ENCODE measurements at regions not wholly inside any gene's neighbourhood (a gene's known extent, or its start where the extent isn't known, plus 50 kb on each side); places are given as distances from the start of the nearest gene placed in this dataset.

- DNase-seq (ENCODE audit: extremely low spot score): no peak
- CTCF ChIA-PET: no interaction called here
- POLR2A ChIA-PET: no interaction called here
- TF ChIP-seq LEF1 (IDR thresholded peaks at IDR 0.05; ENCODE audit: borderline replicate concordance) (no peak), ELF4 (IDR thresholded peaks at IDR 0.05) (no peak), ZNF384 (IDR thresholded peaks at IDR 0.05) (no peak), NFRKB (IDR thresholded peaks at IDR 0.05) (no peak), TARDBP (IDR thresholded peaks at IDR 0.05) (no peak), FOXA1 (IDR thresholded peaks at IDR 0.05) (no peak), SUZ12 (IDR thresholded peaks at IDR 0.05) (no peak), SP1 (IDR thresholded peaks at IDR 0.05) (no peak), ARNT (IDR thresholded peaks at IDR 0.05) (no peak), PKNOX1 (IDR thresholded peaks at IDR 0.05) (no peak), FOXK2 (IDR thresholded peaks at IDR 0.05) (no peak), L3MBTL2 (conservative IDR thresholded peaks at IDR 0.05) (no peak), BHLHE40 (IDR thresholded peaks at IDR 0.05; ENCODE audit: borderline replicate concordance) (no peak), FOXM1 (IDR thresholded peaks at IDR 0.05; ENCODE audit: borderline replicate concordance) (no peak), CTBP1 (IDR thresholded peaks at IDR 0.05; ENCODE audit: borderline replicate concordance) (no peak), HDGF (IDR thresholded peaks at IDR 0.05; ENCODE audit: borderline replicate concordance) (no peak)
Measured at GRCh38 chr2:16437189-16437588, 228.4 kb downstream of the CYRIA start.

GRCh38 chr2:16434393-16434792, 231.2 kb downstream of the CYRIA start:
- CTCF ChIA-PET: no interaction called here
- no peak for DNase-seq (ENCODE audit: extremely low spot score)
- POLR2A ChIA-PET: no interaction called here
- no peak for TF ChIP-seq TARDBP (IDR thresholded peaks at IDR 0.05)
- TF ChIP-seq L3MBTL2 (conservative IDR thresholded peaks at IDR 0.05): no peak
- TF ChIP-seq FOXK2 (IDR thresholded peaks at IDR 0.05): no peak
- TF ChIP-seq ZNF384 (IDR thresholded peaks at IDR 0.05): no peak
- TF ChIP-seq CTBP1 (IDR thresholded peaks at IDR 0.05; ENCODE audit: borderline replicate concordance): no peak
- TF ChIP-seq ELF4 (IDR thresholded peaks at IDR 0.05): no peak
- no peak for TF ChIP-seq ARNT (IDR thresholded peaks at IDR 0.05)
- TF ChIP-seq FOXA1 (IDR thresholded peaks at IDR 0.05): no peak
- TF ChIP-seq BHLHE40 (IDR thresholded peaks at IDR 0.05; ENCODE audit: borderline replicate concordance): no peak
- no peak for TF ChIP-seq HDGF (IDR thresholded peaks at IDR 0.05; ENCODE audit: borderline replicate concordance)
- no peak for TF ChIP-seq PKNOX1 (IDR thresholded peaks at IDR 0.05)
- no peak for TF ChIP-seq NFRKB (IDR thresholded peaks at IDR 0.05)
- no peak for TF ChIP-seq FOXM1 (IDR thresholded peaks at IDR 0.05; ENCODE audit: borderline replicate concordance)
- no peak for TF ChIP-seq LEF1 (IDR thresholded peaks at IDR 0.05; ENCODE audit: borderline replicate concordance)
- TF ChIP-seq SUZ12 (IDR thresholded peaks at IDR 0.05): no peak
- no peak for TF ChIP-seq SP1 (IDR thresholded peaks at IDR 0.05)

- no peak for DNase-seq (ENCODE audit: extremely low spot score)
- CTCF ChIA-PET: no interaction called here
- POLR2A ChIA-PET: no interaction called here
- TF ChIP-seq NFRKB (IDR thresholded peaks at IDR 0.05): no peak
Measured at GRCh38 chr2:16430846-16431245, 234.8 kb downstream of the CYRIA start.

- ChIA-PET CTCF (no interaction called here), POLR2A (no interaction called here)
- DNase-seq (ENCODE audit: extremely low spot score): no peak
- TF ChIP-seq BHLHE40 (IDR thresholded peaks at IDR 0.05; ENCODE audit: borderline replicate concordance): no peak
- no peak for TF ChIP-seq L3MBTL2 (conservative IDR thresholded peaks at IDR 0.05)
- TF ChIP-seq FOXK2 (IDR thresholded peaks at IDR 0.05): no peak
- TF ChIP-seq ELF4 (IDR thresholded peaks at IDR 0.05): no peak
- TF ChIP-seq HDGF (IDR thresholded peaks at IDR 0.05; ENCODE audit: borderline replicate concordance): no peak
- no peak for TF ChIP-seq SUZ12 (IDR thresholded peaks at IDR 0.05)
- TF ChIP-seq SP1 (IDR thresholded peaks at IDR 0.05): no peak
- no peak for TF ChIP-seq TARDBP (IDR thresholded peaks at IDR 0.05)
- no peak for TF ChIP-seq FOXM1 (IDR thresholded peaks at IDR 0.05; ENCODE audit: borderline replicate concordance)
- no peak for TF ChIP-seq NFRKB (IDR thresholded peaks at IDR 0.05)
- TF ChIP-seq CTBP1 (IDR thresholded peaks at IDR 0.05; ENCODE audit: borderline replicate concordance): no peak
- no peak for TF ChIP-seq ZNF384 (IDR thresholded peaks at IDR 0.05)
- no peak for TF ChIP-seq PKNOX1 (IDR thresholded peaks at IDR 0.05)
Measured at GRCh38 chr2:16429431-16430145, 236.0 kb downstream of the CYRIA start.

- TF ChIP-seq PKNOX1 (IDR thresholded peaks at IDR 0.05) (no peak), NFRKB (IDR thresholded peaks at IDR 0.05) (no peak), TARDBP (IDR thresholded peaks at IDR 0.05) (no peak), ARNT (IDR thresholded peaks at IDR 0.05) (no peak), L3MBTL2 (conservative IDR thresholded peaks at IDR 0.05) (no peak), SUZ12 (IDR thresholded peaks at IDR 0.05) (no peak), FOXK2 (IDR thresholded peaks at IDR 0.05) (no peak), CTBP1 (IDR thresholded peaks at IDR 0.05; ENCODE audit: borderline replicate concordance) (no peak), FOXM1 (IDR thresholded peaks at IDR 0.05; ENCODE audit: borderline replicate concordance) (no peak), BHLHE40 (IDR thresholded peaks at IDR 0.05; ENCODE audit: borderline replicate concordance) (no peak), SP1 (IDR thresholded peaks at IDR 0.05) (no peak), ELF4 (IDR thresholded peaks at IDR 0.05) (no peak), LEF1 (IDR thresholded peaks at IDR 0.05; ENCODE audit: borderline replicate concordance) (no peak)
- POLR2A ChIA-PET: no interaction called here
- CTCF ChIA-PET: no interaction called here
- DNase-seq (ENCODE audit: extremely low spot score): no peak
Measured at GRCh38 chr2:16429002-16429401, 236.6 kb downstream of the CYRIA start.
